Kidney (tissue), 13 donors: ENCODE measurements at regions not wholly inside any gene's neighbourhood (a gene's known extent, or its start where the extent isn't known, plus 50 kb on each side); places are given as distances from the start of the nearest gene placed in this dataset.
A peak's percentile ranks its signal among the peaks of the same experiment; 100 is the strongest.

ENCODE experiments used
- DNase-seq, 5 donors: peaks; one replicate each; pipeline ENCODE4 v3.0.0-alpha.2; 2013 to 2020
- FAIRE-seq: peaks from 2 replicates; lab custom pipeline; 2012; peaks lifted over from hg19 to GRCh38; lab: Jason Lieb, UNC
- H3K27ac ChIP-seq, 2 donors: one replicate each; pipeline ENCODE4 v1.7.0; 2013; ENCODE audit warnings: low read depth in 2 of 2, low read length in 2 of 2, inconsistent platforms in 1 of 2
- H3K27me3 ChIP-seq: one replicate; pipeline ENCODE4 v1.7.1; 2013; ENCODE audit warnings: low read length, inconsistent platforms; ENCODE audit not compliant: control insufficient read depth, insufficient read depth
- H3K36me3 ChIP-seq, 3 donors: one replicate each; pipeline versions ENCODE4 v1.7.0 to v1.7.1; 2013; ENCODE audit warnings: low read length in 3 of 3, control low read depth in 1 of 3, inconsistent platforms in 1 of 3; ENCODE audit not compliant: insufficient read depth in 3 of 3, control insufficient read depth in 2 of 3
- H3K4me1 ChIP-seq, 3 donors: one replicate each; pipeline versions ENCODE4 v1.7.0 to v1.7.1; 2013; ENCODE audit warnings: low read length in 3 of 3, inconsistent platforms in 1 of 3, low read depth in 1 of 3; ENCODE audit not compliant: control insufficient read depth in 2 of 3, insufficient read depth in 2 of 3
- H3K4me3 ChIP-seq, 3 donors: one replicate each; pipeline versions ENCODE4 v1.7.0 to v1.8.1; 2013; ENCODE audit warnings: low read length in 3 of 3, control low read depth in 1 of 3, inconsistent platforms in 1 of 3
- H3K9ac ChIP-seq, 3 donors: one replicate each; pipeline versions ENCODE4 v1.7.0 to v1.7.1; 2013; ENCODE audit warnings: low read length in 3 of 3, control low read depth in 1 of 3, inconsistent platforms in 1 of 3
- H3K9me3 ChIP-seq, 3 donors: one replicate each; pipeline versions ENCODE4 v1.7.0 to v1.7.1; 2013; ENCODE audit warnings: low read length in 3 of 3, control low read depth in 1 of 3, inconsistent platforms in 1 of 3; ENCODE audit not compliant: control insufficient read depth in 2 of 3, insufficient read depth in 1 of 3
- CTCF ChIP-seq: IDR thresholded peaks from 3 replicates; pipeline ENCODE4 v1.5.1; 2012; ENCODE audit warnings: mild to moderate bottlenecking, moderate library complexity, borderline replicate concordance; ENCODE audit not compliant: insufficient read depth; ENCODE audit errors: extremely low read depth
- intact Hi-C: fragments of 100-400 bp; cut with DNase I; formaldehyde crosslinking; loops from one replicate; pipeline ENCODE4 v1.11.1; 2022
- donor health status: control.
- donor health status: control.
- donor health status: control.
- donor health status: control.
- donor health status: control.
- donor health status: DM: yes; HTN: yes; CAD: no.
- donor health status: Normal renal cell carcinoma (clear cell type).

DNA sequence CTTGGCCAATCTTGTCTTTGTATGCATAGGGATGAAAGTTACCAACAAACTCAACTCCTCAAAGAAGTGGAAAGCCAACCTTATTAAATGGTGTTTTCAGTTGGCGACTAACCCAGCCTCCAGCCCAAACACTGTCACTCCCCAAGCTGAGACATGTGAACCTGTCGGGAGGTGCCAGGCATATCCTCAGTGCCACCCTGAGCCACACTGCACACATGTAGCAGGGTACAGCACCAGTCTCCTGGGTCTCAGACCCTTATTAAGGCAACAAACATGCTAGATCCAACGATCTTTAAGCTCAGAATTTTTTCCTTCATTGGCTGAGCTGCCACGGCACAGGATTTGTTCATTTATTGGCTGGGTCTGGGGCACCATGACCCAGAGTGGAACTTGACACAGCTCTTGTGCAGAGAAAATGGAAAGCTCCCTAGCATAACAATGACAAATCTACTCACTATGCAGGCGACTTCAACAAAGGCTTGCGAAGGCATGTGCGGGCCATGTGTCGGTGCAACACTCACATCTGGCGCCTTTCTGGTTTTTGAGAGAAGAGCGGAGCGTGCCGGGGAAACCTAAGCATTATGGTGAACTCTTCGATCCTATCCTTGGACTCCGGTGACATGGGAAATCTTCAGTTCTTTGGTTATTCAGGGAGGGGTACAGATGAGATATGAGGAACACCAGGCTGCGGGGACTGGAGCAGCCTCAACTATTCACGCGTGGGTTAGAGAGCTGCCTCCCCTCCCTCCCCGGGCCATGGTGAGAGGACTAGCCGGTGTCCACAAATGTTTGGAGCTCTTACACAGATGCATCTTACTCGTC is 190.1 kb downstream of the FAM43A start:
- peaks cover 0 to 11% (median 0%) of the 10 kb centered on the region in 3 donors for H3K4me1 ChIP-seq
- intact Hi-C loops = no loop called here
- no peak for TF ChIP-seq CTCF
- H3K27me3 ChIP-seq = no peaks in the 10 kb centered on the region
- H3K27ac ChIP-seq = no peak overlapping the region
- DNase-seq (peak in 1 of 5 donors; percentile 1), FAIRE-seq (no peak)
- H3K9ac ChIP-seq = no peak overlapping the region
- H3K4me3 ChIP-seq = no peak overlapping the region
- no peaks in the 10 kb centered on the region for H3K9me3 ChIP-seq
- H3K36me3 ChIP-seq = no peaks in the 10 kb centered on the region

DNA sequence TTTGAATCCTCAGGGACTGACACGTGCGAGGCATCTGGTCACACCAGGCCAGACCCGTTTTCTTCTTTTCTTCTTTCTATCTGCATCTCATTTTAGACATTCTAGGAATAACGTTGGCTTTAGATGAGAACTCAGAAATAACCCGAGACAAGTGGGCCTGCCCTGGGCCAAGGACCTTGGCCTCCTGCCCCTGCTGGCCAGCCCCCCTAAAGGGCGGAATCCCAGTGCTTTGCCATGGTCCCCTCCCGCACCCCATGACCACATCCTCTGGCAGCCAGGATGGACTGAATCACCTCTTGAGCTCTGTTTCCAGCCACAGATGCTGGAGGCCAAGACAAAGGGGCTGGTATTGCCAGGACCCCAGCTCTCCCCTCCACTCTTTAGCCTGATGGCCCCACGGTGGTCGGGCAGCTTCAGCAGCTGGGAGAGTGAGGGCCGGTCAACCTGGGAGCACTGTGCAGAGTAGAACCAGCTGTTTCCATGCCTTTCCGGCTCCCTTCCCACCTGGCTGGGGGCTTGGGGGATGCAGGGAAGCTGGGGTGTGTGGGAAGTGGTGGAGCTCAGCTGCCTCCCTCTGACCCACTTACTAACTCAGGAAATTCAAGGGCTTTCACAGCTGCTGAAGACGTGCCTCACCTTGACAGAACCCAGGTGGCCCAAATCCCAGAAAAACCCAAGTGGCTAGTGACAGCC is 190.9 kb downstream of the FAM43A start:
- FAIRE-seq = no peak

GRCh38 chr3:194877291-194878119 is 191.8 kb downstream of the FAM43A start:
- FAIRE-seq (no peak), DNase-seq (peak in 2 of 5 donors; percentile 4 to 43)
- H3K27ac ChIP-seq = no peak overlapping the region

More for the DNA sequence above, 190.9 kb downstream of the FAM43A start:
- H3K27ac ChIP-seq = no peak overlapping the region
- peaks cover 0 to 12% (median 0%) of the 10 kb centered on the region in 3 donors for H3K4me1 ChIP-seq
- no peaks in the 10 kb centered on the region for H3K27me3 ChIP-seq
- H3K4me3 ChIP-seq = no peak overlapping the region
- no peak for TF ChIP-seq CTCF
- no peaks in the 10 kb centered on the region for H3K36me3 ChIP-seq
- intact Hi-C loops = no loop called here
- DNase-seq = peak in 2 of 5 donors; percentile 3 to 38
- H3K9me3 ChIP-seq = no peaks in the 10 kb centered on the region
- H3K9ac ChIP-seq = no peak overlapping the region

More at GRCh38 chr3:194877291-194878119, 191.8 kb downstream of the FAM43A start:
- intact Hi-C loops = no loop called here
- Histone ChIP-seq H3K4me3 (no peak overlapping the region), H3K36me3 (no peaks in the 10 kb centered on the region), H3K27me3 (no peaks in the 10 kb centered on the region), H3K4me1 (peaks cover 0 to 8% (median 0%) of the 10 kb centered on the region in 3 donors), H3K9me3 (no peaks in the 10 kb centered on the region), H3K9ac (no peak overlapping the region)
- no peak for TF ChIP-seq CTCF
